Neural crest cell (in vitro differentiated cells): ENCODE measurements at regions not wholly inside any gene's neighbourhood (a gene's known extent, or its start where the extent isn't known, plus 50 kb on each side); places are given as distances from the start of the nearest gene placed in this dataset.

Experiments
- DNase-seq: peaks from one replicate; pipeline ENCODE4 v3.0.0; 2021; ENCODE audit warnings: low read depth, mixed read lengths, low spot score
- H3K27ac Mint-ChIP-seq: one replicate; pipeline ENCODE4 v1.8.0; 2021; ENCODE audit warnings: mild to moderate bottlenecking, mixed read lengths; ENCODE audit not compliant: unreplicated experiment
- H3K27me3 Mint-ChIP-seq: 2 replicates; pipeline ENCODE4 v1.8.0; 2021; ENCODE audit warnings: low read depth, mild to moderate bottlenecking, mixed read lengths
- H3K36me3 Mint-ChIP-seq: 2 replicates; pipeline ENCODE4 v1.8.0; 2021; ENCODE audit warnings: low read depth, mild to moderate bottlenecking, mixed read lengths
- H3K4me1 Mint-ChIP-seq: 2 replicates; pipeline ENCODE4 v1.8.0; 2021; ENCODE audit warnings: mixed read lengths
- H3K4me3 Mint-ChIP-seq: one replicate; pipeline ENCODE4 v1.8.0; 2021; ENCODE audit warnings: mild to moderate bottlenecking, mixed read lengths
- H3K9me3 Mint-ChIP-seq: 2 replicates; pipeline ENCODE4 v1.8.0; 2021; ENCODE audit warnings: mixed read lengths
- CTCF ChIP-seq: fragments of 200-600 bp; sonication (generic); conservative IDR thresholded peaks from 2 replicates; pipeline ENCODE4 v1.5.0; 2021; ENCODE audit warnings: antibody characterized with exemption, mild to moderate bottlenecking

- Mint-ChIP-seq H3K27ac (no peak overlapping the region), H3K27me3 (peaks cover 31% of the 10 kb centered on the region), H3K4me3 (no peak overlapping the region), H3K4me1 (no peaks in the 10 kb centered on the region), H3K36me3 (no peaks in the 10 kb centered on the region), H3K9me3 (no peaks in the 10 kb centered on the region)
- no peak for TF ChIP-seq CTCF
- DNase-seq = no peak
These were observed 873.1 kb upstream of the TMEM132C start for GRCh38 chr12:127393896-127394295.

GRCh38 chr12:127396734-127397133, 870.2 kb upstream of the TMEM132C start:
- no peaks in the 10 kb centered on the region for H3K4me1 Mint-ChIP-seq
- no peak for TF ChIP-seq CTCF
- DNase-seq = no peak
- H3K27me3 Mint-ChIP-seq = peaks cover 6% of the 10 kb centered on the region
- H3K27ac Mint-ChIP-seq = no peak overlapping the region
- no peaks in the 10 kb centered on the region for H3K36me3 Mint-ChIP-seq
- no peaks in the 10 kb centered on the region for H3K9me3 Mint-ChIP-seq
- no peak overlapping the region for H3K4me3 Mint-ChIP-seq

- H3K36me3 Mint-ChIP-seq = no peaks in the 10 kb centered on the region
- no peaks in the 10 kb centered on the region for H3K9me3 Mint-ChIP-seq
- no peak overlapping the region for H3K27ac Mint-ChIP-seq
- no peak overlapping the region for H3K4me3 Mint-ChIP-seq
- DNase-seq = no peak
- H3K27me3 Mint-ChIP-seq = peaks cover 4% of the 10 kb centered on the region
- no peaks in the 10 kb centered on the region for H3K4me1 Mint-ChIP-seq
- TF ChIP-seq CTCF = no peak
These were observed 868.8 kb upstream of the TMEM132C start for GRCh38 chr12:127398016-127398710.

GRCh38 chr12:127399451-127399850, 867.5 kb upstream of the TMEM132C start:
- Mint-ChIP-seq H3K4me1 (no peaks in the 10 kb centered on the region), H3K36me3 (no peaks in the 10 kb centered on the region), H3K4me3 (no peak overlapping the region), H3K27me3 (peaks cover 4% of the 10 kb centered on the region), H3K27ac (no peak overlapping the region), H3K9me3 (no peaks in the 10 kb centered on the region)
- TF ChIP-seq CTCF = no peak
- DNase-seq = no peak

- Mint-ChIP-seq H3K36me3 (no peaks in the 10 kb centered on the region), H3K27ac (no peak overlapping the region), H3K9me3 (no peaks in the 10 kb centered on the region), H3K27me3 (peaks cover 4% of the 10 kb centered on the region), H3K4me1 (no peaks in the 10 kb centered on the region), H3K4me3 (no peak overlapping the region)
- TF ChIP-seq CTCF = no peak
- no peak for DNase-seq
These were observed 866.7 kb upstream of the TMEM132C start for GRCh38 chr12:127400221-127400620.
